GM18861 (cell line): ENCODE measurements at regions not wholly inside any gene's neighbourhood (a gene's known extent, or its start where the extent isn't known, plus 50 kb on each side); places are given as distances from the start of the nearest gene placed in this dataset.

ENCODE experiments used
- ATAC-seq: cut with Tn5 transposase; IDR thresholded peaks from one replicate; pipeline ENCODE4 v1.9.1; 2021; ENCODE audit not compliant: unreplicated experiment

DNA sequence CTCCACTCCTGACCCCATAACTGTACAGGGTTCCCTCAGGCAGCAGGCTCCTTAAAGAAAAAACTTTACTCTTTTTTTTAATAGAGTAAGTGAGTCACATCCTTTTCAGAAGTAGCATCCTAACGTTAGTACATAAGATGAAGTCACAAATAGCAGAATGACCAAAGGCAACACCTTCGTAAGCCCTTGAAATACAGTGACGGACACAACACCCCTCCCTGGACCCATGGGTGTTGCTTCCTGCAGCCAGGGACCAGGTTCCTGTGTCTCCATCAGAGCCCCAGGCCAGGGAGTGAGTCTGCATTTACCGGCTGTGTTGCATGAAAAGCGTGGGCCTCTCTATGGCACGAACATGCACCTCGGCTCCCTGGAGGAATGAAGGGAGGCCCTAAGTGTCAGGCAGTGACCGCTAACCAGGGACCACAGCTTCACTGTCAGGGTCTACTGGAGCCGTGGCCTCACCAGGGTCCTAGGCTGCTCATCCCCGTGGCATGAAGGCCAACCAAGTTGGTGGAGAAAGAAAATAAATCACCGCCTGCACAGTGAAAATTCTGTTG is 340.0 kb upstream of the SFSWAP start:
- ATAC-seq: no peak

DNA sequence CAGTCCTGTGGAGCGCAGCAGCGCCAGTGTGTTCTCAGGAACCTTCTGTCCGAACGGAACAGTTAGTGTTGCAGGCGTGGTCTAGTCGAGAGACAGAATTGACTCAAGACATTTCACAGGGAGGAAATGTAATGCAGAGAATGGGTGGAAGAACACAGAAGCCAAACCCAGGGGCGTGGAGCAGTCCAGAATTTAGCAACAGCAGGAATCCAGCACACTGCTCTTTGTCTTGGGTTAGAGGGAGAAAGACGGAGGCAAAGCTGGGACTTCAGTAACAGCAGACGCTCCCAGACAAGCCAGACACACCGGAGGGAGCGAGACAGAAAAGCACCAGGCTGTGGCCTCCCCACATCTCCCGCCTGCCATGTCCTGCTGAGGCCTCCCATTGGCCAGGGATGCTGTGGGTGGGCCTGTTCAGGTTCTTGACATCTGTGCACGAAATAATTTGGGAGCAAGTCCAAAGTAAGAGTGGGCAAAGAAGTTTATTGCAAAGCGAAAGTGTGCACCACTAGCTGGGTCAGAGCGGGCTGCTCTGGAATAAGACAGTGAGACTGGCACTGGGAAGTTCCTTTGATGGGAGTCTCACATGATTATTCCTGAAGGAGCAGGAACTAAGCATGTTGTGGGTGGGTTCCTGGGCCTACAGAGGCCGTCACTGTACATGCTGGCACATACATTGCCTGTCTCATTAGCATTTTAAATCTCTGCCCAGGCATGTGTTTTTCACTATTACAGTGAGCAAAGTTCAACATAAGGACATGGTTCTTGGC is 339.3 kb upstream of the SFSWAP start:
- no peak for ATAC-seq

DNA sequence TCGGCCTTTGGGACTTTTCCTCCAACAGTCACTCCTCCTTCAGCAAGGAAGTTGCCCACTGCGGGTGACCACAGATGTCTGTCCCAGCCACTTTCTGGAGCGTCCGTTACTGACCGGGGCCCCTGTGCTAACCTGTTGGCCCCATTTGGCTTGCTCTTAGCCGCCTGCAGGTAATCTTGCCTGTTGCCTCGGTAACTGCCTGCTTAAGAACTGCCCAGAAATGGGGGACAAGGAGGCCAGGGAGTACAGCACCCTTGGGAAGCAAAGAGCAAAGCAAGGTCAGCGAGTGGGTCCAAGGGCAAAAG is 338.8 kb upstream of the SFSWAP start:
- no peak for ATAC-seq

DNA sequence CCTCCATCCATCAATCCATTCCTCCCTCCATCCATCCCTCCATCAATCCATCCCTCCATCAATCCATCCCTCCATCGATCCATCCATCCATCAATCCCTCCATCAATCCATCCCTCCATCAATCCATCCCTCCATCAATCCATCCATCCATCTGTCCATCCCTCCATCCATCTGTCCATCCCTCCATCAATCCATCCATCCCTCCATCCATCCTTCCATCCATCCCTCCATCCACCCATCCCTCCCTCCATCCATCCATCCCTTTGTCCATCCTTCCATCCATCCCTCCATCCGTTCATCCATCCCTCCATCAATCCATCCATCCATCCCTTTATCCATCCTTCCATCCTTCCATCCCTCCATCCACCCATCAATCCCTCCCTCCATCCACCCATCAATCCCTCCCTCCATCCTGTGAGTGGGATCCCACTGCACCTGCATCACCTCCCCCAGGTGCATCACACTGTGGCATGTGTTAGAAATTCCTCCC is 338.1 kb upstream of the SFSWAP start:
- no peak for ATAC-seq

DNA sequence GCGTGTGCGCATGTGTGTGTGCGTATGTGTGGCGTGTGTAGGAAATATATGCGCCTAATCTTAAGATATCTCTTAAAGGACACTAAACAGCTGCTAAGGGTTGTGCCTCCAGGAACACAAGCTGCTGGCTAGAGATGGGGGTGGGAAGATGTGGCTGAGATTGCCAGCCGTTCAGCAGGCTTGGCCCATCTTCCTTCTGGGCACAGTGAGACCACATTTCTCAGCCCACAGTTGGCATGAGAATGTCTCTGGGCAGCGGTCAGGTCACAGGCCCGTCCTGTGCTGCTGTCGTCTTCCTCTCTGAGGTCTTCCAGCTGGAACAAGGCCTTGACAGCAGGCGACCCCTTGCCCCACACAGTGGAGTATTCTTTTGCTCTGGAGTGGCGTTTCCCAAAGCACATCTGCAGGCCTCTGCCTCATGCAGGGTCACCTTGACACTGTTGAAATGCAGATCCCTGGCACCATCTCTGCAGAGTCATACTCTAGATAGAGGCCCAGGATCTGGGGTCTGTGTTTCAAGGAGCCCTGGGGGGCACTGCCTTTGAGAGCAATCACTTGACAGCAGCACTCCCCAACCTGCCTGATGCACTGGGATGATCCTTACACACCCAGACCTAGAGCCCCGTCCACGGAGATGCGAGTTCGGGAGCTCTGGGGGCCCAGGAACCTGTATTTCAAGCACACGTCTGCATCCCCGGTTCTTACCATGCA is 335.5 kb upstream of the SFSWAP start:
- ATAC-seq: no peak

DNA sequence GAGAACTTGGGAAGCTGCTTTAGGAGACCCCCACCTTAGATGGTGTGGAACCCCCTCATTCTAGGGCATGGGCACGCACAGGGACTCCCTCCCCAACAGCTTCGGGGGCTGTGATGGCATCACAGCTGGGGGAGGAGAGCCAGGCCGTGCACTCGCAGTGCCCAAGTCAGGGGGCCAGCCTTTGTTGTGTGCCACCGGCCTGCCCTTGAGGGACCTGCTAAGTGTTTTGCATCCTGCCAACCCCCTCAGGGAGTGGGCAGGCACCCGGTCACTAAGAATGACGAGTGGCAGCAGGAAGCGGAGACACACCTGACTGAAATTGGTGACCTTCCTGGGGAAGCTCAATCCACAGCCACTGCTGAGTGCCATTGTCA is 334.9 kb upstream of the SFSWAP start:
- no peak for ATAC-seq

DNA sequence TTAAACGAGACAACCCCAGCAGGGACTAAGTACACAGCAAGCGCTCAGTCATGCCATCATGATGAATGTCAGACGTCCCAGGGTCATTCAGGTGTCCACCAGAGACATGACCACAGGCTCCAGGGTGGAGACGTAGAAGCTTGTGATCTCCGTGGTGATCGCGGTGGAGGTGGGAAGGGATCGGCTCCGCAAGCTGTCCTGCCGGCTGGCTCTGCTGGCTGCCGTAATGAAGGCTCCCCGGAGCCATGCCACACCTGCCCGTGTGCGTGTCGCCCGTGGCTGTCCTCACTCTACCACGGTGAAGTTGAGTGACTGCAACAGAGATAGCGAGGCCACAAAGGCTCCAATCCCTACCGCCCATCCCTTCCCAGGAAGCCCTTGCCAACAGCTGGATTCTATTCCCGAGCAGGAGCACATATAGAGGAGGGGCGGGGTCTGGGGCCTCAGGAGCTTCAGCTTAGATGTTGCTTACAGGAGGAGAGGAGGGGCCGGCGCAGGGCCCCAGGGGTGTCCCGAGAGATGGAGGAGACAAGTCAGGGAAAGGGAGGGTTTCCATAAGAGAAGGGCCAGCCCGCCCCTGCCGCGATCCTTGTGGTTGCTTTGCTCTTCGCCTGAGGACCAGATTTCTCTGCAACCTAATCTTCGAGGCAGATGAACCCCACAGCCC is 332.6 kb upstream of the SFSWAP start:
- ATAC-seq: no peak

DNA sequence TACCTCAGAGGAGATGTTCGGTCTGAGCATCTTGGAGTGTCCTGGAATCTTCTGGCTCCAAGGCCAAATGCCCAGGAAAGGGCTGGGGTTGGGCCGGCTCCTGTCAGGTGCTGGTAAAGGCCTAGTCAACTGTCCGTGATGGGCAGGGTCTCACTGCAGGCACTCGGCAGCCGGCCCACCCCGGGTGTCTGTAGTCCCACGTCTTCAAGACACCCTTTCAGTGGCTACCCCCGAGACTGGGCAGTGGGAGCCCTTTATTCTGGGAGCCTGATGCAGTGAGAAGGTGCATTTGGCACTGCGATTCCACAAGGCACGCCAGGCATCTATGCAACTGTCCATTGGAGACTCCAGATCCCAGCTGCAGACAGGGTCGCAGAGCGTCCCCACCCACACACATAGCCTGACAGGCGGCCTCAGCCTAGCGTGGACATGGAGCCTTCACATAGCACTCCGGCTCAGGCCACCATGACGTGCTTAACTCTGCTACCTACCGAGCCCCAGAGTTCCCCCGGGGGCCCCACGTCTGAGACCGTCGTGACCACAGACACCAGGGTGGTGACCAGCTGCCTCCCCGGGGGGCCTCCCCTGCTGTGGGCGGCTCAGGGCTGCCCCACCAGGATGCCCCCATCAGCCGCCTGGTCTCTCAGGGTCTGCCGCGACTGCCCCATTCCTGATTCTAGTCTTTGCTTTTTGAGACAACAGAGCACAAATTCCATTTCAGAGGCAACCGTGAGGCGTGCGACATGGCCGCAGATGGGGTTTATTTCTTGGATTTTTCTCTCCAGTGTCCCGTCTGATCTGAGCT is 331.8 kb upstream of the SFSWAP start:
- no peak for ATAC-seq

DNA sequence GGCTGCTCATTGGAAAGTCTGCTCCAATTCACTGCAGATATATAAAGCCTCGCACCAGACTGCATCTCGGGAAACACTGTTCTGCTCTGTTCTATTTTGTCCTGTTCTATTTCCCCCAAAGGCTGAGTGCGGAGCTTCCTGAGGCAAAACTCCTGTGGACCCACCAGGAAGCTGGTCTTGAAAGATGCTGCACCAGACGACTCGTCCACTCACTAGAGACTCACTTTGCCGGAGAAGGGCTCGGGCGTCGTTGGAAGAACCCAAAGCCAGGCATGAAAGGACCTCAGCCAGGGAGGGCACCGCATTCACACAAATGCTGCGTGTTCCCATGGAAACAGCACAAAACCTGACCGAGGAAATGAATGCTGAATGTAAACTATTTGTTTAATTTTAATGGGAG is 331.2 kb upstream of the SFSWAP start:
- no peak for ATAC-seq

DNA sequence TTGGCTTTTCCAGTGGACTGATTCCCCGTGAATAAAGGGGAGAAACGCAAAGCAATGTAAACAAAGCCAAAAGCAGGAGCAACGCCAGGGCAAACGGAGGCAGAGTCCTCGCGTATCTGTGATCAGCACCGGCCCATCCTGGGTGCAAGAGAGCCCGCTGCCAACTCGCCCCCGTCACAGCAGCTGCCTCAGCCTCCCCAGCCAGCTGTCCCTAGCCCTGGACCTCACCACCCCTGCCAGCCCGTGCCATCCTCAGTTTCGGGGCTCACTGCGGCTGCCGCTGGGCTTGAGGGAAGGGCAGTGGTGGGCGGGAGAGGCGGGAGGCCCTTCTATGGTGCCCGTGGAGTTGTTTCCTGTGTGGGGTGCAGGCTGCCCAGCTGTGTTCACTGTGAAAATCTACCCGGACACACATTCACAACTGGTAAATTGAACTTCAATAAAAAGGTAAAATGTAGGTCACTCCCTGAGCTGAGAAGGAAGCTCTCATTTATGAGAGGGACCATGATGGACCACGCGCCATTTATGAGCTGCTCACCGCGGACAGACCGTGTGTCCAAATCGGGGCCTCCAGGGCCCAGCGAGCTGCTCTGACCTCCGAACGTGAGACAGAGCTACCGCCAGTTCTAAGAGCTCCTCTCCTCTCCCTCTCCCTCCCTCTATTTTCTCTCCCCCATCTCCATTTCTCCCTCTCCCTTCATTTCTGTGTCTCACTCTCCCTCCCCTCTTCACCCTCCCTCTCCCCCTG is 330.5 kb upstream of the SFSWAP start:
- no peak for ATAC-seq

DNA sequence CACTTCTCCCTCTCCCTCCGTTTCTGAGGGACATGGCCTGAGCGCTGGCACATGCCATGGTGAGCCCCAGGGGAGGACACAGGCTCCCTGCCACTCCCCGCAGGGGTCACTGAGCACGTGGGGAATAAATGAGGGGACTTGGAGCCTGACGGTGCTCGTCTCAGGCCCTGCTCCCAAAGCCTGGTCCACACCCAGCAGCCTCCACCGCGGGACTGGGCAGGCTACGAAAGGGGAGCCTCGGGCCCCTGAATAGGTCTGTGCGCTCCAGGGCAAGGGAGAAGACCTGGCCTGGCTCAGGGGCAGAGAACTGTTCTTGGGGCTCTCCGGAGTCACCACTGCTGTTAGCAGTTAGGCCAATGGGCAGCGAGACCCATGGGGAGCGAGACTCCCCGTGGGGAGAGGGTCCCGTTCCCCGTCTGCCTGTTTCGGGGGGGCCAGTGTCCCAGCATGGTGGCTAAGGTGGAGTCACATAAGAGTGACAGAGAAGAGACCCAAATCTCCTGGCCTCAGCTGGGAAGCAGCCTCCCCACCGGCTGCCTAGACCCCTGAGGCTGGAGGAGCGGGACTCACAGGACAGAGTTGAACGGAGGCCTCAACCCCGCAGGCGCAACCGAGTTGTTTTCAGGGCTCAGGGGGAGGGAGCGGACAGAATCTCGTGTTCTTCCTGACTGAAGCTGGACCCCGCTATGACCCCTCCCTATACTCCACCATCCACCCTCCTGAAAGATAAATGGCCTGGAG is 329.8 kb upstream of the SFSWAP start:
- ATAC-seq: no peak

DNA sequence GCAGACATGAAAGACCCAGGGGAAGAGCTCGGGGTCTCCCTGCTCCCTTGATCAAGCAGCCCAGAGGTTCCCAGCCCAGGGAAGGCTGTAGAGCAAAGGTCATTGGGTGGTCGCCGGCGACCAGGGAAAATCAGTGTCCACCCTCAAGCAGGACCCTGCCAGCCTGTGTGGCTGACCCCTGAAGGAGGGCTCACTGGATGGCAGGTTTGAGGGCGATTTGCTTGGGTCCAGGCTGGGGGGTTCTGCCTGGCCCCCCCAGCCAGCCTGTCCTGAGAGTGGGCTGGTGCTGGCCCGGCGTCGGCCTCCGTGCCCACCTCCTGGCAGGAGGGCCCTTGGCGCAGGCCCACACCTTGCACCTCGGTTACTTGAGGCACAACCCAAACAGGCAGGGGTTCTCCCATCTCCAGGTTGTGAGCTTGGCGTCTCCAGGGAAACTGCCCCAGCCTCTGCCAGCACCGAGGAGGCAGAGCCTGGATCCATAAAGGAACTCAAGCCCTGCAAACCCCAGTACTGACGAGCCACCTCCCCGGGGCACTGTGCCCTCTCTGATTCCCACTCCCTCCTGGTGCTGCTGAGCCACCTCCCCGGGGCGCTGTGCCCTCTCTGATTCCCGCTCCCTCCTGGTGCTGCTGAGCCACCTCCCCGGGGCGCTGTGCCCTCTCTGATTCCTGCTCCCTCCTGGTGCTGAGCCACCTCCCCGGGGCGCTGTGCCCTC is 329.0 kb upstream of the SFSWAP start:
- no peak for ATAC-seq

DNA sequence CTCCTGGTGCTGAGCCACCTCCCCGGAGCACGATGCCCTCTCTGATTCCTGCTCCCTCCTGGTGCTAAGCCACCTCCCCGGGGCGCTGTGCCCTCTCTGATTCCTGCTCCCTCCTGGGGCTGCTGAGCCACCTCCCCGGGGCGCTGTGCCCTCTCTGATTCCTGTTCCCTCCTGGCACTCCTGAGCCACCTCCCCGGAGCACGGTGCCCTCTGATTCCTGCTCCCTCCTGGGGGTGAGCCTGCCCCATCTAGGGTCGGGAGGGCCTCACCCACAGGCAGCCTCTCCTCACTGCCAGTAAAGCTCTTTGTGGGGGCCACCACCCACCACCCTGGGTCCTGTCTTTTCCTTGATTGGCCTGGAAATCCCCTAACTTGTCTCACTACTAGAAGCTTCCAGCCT is 327.6 kb upstream of the SFSWAP start:
- ATAC-seq: no peak

DNA sequence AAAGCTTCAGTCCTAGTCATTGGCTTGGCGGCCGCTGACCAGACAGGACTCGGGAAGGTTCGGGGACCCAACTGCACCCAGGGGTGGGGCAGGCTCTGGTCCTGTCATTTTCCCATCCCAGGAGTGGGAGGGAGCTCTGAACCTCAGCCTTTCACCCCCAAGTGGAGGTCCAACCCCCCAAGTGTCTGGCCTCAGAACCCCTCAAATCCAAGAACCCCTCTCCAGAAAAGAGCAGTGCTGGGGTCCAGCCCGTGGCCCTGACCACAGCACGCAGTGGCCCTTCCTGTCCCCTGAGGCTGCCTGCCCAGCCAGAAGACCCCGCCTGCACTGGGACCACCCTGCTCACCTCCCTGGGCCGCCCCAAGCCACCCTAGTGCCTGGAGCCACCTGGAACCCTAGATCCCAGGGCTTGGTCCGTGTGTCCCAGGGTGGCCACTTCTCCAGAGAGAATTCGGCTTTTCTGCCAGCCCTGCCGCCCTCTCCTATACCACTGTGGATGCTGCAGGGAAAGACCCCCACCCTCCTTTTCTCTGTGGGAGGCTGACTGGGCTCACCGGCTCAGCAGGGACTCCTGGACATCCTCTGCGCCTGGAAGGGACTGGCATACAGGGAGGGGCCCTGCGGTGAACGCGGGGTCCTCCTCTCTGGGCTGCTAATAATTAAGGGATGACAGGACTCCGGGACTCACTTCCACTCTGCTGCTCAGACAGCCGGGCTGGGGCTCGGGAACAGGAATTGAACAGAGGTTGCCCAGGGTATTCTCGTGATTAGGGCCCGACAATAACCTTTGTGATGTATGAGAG is 326.9 kb upstream of the SFSWAP start:
- no peak for ATAC-seq

DNA sequence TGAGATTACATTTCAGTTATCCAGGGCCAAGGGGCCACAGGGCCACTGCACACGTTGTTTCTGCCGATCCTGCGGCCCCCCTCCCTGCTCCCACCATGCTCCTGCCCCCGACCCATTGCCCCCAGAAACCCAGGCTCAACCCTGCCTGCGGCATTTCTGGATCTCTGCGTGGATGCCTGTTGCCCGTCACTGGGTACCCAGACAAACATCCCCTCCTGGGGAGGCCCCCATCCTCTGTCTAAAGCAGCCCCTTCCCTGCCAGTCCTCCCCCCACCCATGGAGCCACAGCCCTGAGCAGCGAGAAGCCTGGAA is 326.4 kb upstream of the SFSWAP start:
- ATAC-seq: no peak

DNA sequence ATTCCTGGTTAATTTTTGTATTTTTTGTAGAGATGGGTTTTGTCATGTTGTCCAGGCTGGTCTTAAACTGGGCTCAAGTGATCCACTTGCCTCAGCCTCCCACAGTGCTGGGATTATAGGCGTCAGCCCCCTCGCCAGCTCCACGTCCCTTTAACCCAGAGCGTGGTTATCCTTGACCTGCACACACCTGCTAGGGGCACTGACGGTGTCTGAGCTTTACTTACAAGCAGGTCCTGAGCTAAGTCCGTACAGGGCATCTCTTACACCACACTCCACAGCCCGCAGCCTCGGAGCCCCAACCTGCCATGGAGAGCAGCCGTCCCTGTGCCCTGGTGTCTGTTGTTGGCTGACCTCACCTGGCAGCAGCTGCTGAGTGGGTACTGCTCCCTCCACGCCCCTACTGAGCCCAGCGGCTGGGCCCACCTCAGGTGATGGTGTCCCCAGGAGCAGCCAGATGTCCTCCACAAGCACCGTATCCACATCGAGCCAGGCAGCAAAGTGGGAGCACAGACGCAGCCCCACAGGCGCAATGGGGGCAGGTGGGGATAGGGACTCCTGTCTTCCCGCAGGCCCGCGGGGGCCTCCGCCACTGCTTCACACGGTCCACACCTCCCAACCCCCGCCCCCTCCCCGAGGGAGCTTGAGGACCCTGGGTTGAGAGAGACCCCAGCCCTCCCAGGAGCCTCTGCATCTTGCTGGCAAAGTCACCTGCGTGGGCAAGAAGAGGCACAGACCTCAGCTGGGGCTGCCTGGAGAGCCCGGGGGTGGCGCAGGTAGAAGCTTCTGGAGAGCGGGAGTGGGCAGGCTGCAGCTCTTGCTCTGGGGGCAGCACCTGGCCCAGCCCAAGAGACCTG is 325.4 kb upstream of the SFSWAP start:
- ATAC-seq: no peak

DNA sequence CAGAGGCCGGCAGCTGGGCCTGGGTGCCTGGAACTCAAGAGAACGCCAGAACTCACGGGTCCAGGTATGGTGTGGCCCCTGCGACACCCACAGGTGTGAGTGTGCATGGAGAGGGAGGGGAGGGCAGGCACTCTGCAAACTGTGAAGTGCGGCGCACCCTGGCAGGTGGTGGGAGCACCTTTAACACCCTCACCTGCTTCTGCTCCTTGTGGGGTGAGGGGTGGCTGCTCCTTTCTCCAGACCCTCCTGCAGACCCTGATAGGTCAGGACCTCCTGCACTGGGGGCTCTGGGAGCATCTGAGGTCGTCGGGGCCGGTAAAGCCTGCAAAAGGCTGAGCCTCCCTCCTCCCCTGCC is 324.7 kb upstream of the SFSWAP start:
- ATAC-seq: no peak

DNA sequence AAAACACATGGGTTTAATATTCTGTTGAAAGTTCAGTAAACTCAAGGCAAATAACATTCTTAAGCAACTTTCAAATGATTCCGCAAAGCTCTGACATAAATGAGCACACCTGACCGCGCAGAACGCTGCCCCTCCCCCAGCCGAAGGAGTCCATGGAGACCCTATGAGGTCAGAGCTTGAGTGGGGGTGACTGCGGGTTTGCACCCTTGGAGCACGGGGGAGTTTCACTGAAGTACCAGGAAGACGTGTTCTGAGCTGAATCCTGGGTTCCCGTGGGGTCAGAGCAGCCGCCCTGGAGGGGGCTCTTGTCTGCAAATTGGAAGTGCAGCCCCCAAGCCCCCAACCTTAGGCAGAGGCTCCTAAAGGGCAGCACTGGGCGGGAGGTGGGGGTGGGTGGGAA is 324.1 kb upstream of the SFSWAP start:
- ATAC-seq: no peak
